Panc1 (cell line): ENCODE measurements at regions not wholly inside any gene's neighbourhood (a gene's known extent, or its start where the extent isn't known, plus 50 kb on each side); places are given as distances from the start of the nearest gene placed in this dataset.

ENCODE experiments used
- ATAC-seq: fragments of 200-7000 bp; cut with Tn5 transposase; 2 replicates; pipeline ENCODE4 v1.9.1; 2020; ENCODE audit warnings: mild to moderate bottlenecking, moderate library complexity
- BruUV-seq: library from RNA; stranded (reverse); fragments of 400-500 nt; replicated peaks from 2 replicates; lab custom pipeline; 2021; lab: Mats Ljungman, UMichigan
- CTCF ChIA-PET: fragments of 300-600 bp; sonication (Branson Sonifier 250); formaldehyde crosslinking; loops from one replicate; lab custom pipeline; 2022; ENCODE audit warnings: antibody characterized with exemption; lab: Charles Lee
- POLR2A ChIA-PET: fragments of 300-600 bp; sonication (Branson Sonifier 250); formaldehyde crosslinking; loops from one replicate; lab custom pipeline; 2022; ENCODE audit warnings: antibody characterized with exemption; lab: Charles Lee
- DNase-seq: peaks from one replicate; pipeline ENCODE4 v3.0.0-alpha.2; 2010; ENCODE audit warnings: low read depth, low spot score
- H3K27ac ChIP-seq: 2 replicates; pipeline ENCODE4 v1.5.1; 2011; ENCODE audit warnings: mild to moderate bottlenecking, low read length, inconsistent platforms
- H3K27me3 ChIP-seq: fragments of 200-500 bp; sonication (Bioruptor generic); 2 replicates; pipeline ENCODE4 v1.6.0; 2014; ENCODE audit warnings: low read length, inconsistent platforms; ENCODE audit not compliant: control insufficient read depth, insufficient read depth
- H3K36me3 ChIP-seq: fragments of 200-500 bp; sonication (Bioruptor generic); 2 replicates; pipeline ENCODE4 v1.5.1; 2014; ENCODE audit warnings: inconsistent platforms, mild to moderate bottlenecking, low read length, moderate library complexity; ENCODE audit not compliant: control insufficient read depth, insufficient read depth
- H3K4me1 ChIP-seq: 2 replicates; pipeline ENCODE4 v1.5.1; 2011; ENCODE audit warnings: inconsistent platforms, mild to moderate bottlenecking, low read length, moderate library complexity; ENCODE audit not compliant: control insufficient read depth, insufficient read depth
- H3K4me3 ChIP-seq, 2 experiments: 2 replicates each; pipeline ENCODE4 v1.5.1; 2011 to 2012; ENCODE audit warnings: low read depth in 2 of 2, low read length in 2 of 2, mild to moderate bottlenecking in 2 of 2, inconsistent platforms in 1 of 2, moderate library complexity in 1 of 2
- H3K9me3 ChIP-seq: fragments of 200-500 bp; sonication (Bioruptor generic); 2 replicates; pipeline ENCODE4 v1.5.1; 2014; ENCODE audit warnings: low read depth, mild to moderate bottlenecking, inconsistent platforms, low read length, moderate library complexity; ENCODE audit not compliant: control insufficient read depth, insufficient read depth
- CTCF ChIP-seq: fragments of 450-650 bp; IDR thresholded peaks from 2 replicates; pipeline ENCODE4 v1.5.1; 2017; ENCODE audit warnings: mild to moderate bottlenecking
- POLR2AphosphoS5 ChIP-seq: IDR thresholded peaks from 2 replicates; pipeline ENCODE4 v1.6.1; 2012; ENCODE audit warnings: mild to moderate bottlenecking, low read depth, low read length, moderate library complexity
- REST ChIP-seq, 2 experiments: IDR thresholded peaks; 2 replicates each; pipeline ENCODE4 v1.6.1; 2011 to 2012; ENCODE audit warnings: low read depth in 2 of 2, control low read depth in 1 of 2, low read length in 1 of 2, mild to moderate bottlenecking in 1 of 2, moderate library complexity in 1 of 2; ENCODE audit not compliant: insufficient read depth in 1 of 2
- SIN3A ChIP-seq: IDR thresholded peaks from 2 replicates; pipeline ENCODE4 v1.6.1; 2012; ENCODE audit warnings: low read depth, mild to moderate bottlenecking, low read length, moderate library complexity, borderline replicate concordance; ENCODE audit not compliant: insufficient read depth
- TCF7L2 ChIP-seq: IDR thresholded peaks from 2 replicates; pipeline ENCODE4 v1.6.1; 2011; ENCODE audit warnings: mild to moderate bottlenecking, low read depth, low read length, inconsistent platforms
- in situ Hi-C: cut with HindIII; loops from 2 replicates; pipeline ENCODE4 v1.10.0; 2016; ENCODE audit warnings: low sequenced_read_pairs, low pct_unique_long_range_greater_than_20kb
- intact Hi-C: fragments of 100-400 bp; cut with micrococcal nuclease; formaldehyde crosslinking; loops from one replicate; pipeline ENCODE4 v1.10.0; 2022; ENCODE audit not compliant: unreplicated experiment

GRCh38 chr15:77540312-77541060, 92.2 kb downstream of the LINGO1 start:
- POLR2A ChIA-PET: no interaction called here
- peaks cover 55% of the 10 kb centered on the region for H3K4me1 ChIP-seq
- no peaks in the 10 kb centered on the region; the same call in 1 of the 2 replicates for H3K36me3 ChIP-seq
- no peak overlapping the region for H3K4me3 ChIP-seq
- no peak for ATAC-seq
- in situ Hi-C loops (no loop called here), intact Hi-C loops (loop anchor here (5.0 kb wide), 1 partner anchor 513 kb away; no protein-coding TSS in a partner anchor)
- no peaks in the 10 kb centered on the region for H3K9me3 ChIP-seq
- peak overlapping the region; percentile 90; the same call in 1 of the 2 replicates for H3K27ac ChIP-seq
- CTCF ChIA-PET: no interaction called here
- BruUV-seq: no TSS peak
- TF ChIP-seq TCF7L2 (no peak), CTCF (no peak), POLR2AphosphoS5 (no peak), SIN3A (no peak)
- no peak for DNase-seq
- H3K27me3 ChIP-seq: no peaks in the 10 kb centered on the region

DNA sequence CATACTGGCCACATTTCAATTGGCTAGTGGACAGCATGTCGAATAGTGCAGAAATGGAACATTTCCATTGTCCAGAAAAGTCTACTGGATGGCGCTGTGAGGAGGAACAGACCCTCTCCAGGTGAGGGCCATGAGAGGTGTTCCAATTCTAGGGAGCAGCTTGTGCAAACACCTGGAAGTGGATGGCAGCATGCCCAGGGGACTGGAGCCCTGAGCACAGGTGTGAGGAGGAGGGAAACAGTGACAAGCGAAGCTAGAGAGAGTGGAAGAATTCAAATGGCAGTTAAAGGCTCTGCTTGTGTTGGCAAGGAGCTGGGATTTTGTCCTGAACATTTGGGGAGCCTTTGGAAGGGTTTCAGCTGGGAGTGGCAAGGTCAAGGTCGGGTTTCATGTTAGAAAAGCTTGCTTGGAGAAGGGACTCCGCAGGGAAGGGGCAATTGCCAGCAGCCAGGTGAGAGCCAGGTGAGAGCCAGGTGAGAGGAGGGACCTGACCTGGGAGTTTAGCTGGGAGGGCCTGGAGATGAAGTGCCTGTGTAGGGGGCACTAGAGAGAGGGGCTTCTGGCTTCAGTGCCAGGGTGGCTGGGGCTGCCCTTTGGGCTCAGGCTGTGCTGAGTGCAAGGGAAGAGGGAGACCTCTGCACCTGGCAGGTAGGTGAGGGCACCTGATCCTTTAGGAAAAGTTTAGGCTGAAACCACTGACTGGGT, 93.8 kb downstream of the LINGO1 start:
- ATAC-seq (no peak), DNase-seq (no peak)
- BruUV-seq: no TSS peak
- peaks cover 48% of the 10 kb centered on the region for H3K4me1 ChIP-seq
- ChIA-PET POLR2A (no interaction called here), CTCF (no interaction called here)
- H3K4me3 ChIP-seq: no peak overlapping the region
- H3K9me3 ChIP-seq: no peaks in the 10 kb centered on the region
- in situ Hi-C loops: no loop called here
- intact Hi-C loops: no loop called here
- peak overlapping the region; percentile 70; the same call in 1 of the 2 replicates for H3K27ac ChIP-seq
- H3K27me3 ChIP-seq: no peaks in the 10 kb centered on the region
- H3K36me3 ChIP-seq: no peaks in the 10 kb centered on the region; the same call in 1 of the 2 replicates
- no peak for TF ChIP-seq POLR2AphosphoS5
- no peak for TF ChIP-seq SIN3A
- TF ChIP-seq TCF7L2: no peak
- no peak for TF ChIP-seq CTCF
- no peak for TF ChIP-seq REST (IDR thresholded peaks at IDR 0.05; ENCODE audit: insufficient read depth in 1 of 2, low read depth in 2 of 2, low read length in 1 of 2)
